ENCODE measurements at regions not wholly inside any gene's neighbourhood (a gene's known extent, or its start where the extent isn't known, plus 50 kb on each side); places are given as distances from the start of the nearest gene placed in this dataset.

DNA sequence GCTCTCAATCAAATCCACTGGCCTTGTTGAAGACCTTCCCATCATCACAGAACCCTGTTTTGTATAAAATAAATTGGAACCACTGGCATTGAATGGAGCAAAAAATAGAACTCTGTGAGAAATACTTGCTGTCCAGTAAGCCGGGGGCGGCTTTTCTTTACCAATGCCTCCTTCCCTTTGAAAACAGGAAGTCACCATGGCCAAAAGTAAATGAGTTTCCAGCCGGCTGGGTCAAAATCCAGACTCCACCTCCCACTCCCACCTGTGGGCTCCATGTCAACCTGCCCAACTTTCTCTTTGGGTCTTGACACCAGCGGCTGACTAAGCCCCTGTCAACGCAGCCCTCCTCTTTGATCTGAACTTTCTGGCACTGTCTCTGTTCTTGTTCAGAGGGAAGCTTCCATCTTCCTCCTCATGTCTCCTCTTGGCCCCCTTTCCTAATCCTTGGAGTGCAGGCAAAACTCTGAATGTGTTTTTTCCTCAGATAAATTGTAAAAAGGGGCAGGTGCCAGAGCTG, 95.2 kb downstream of the TFAP2C start:
- no peak for TF ChIP-seq POLR2AphosphoS5 (IDR thresholded peaks at IDR 0.05; ENCODE audit: low read depth, low read length)
- TF ChIP-seq, protein P1, sequence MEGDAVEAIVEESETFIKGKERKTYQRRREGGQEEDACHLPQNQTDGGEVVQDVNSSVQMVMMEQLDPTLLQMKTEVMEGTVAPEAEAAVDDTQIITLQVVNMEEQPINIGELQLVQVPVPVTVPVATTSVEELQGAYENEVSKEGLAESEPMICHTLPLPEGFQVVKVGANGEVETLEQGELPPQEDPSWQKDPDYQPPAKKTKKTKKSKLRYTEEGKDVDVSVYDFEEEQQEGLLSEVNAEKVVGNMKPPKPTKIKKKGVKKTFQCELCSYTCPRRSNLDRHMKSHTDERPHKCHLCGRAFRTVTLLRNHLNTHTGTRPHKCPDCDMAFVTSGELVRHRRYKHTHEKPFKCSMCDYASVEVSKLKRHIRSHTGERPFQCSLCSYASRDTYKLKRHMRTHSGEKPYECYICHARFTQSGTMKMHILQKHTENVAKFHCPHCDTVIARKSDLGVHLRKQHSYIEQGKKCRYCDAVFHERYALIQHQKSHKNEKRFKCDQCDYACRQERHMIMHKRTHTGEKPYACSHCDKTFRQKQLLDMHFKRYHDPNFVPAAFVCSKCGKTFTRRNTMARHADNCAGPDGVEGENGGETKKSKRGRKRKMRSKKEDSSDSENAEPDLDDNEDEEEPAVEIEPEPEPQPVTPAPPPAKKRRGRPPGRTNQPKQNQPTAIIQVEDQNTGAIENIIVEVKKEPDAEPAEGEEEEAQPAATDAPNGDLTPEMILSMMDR (IDR thresholded peaks at IDR 0.05), result no peak
- no peak for TF ChIP-seq SIN3A (IDR thresholded peaks at IDR 0.05; ENCODE audit: borderline replicate concordance, insufficient read depth, low read depth, low read length)
- TF ChIP-seq TCF7L2 (IDR thresholded peaks at IDR 0.05; ENCODE audit: low read depth, low read length), result no peak
